Stomach (tissue), 4 donors: ENCODE measurements at regions not wholly inside any gene's neighbourhood (a gene's known extent, or its start where the extent isn't known, plus 50 kb on each side); places are given as distances from the start of the nearest gene placed in this dataset.

ENCODE experiments used
- EP300 ChIP-seq: sonication (generic); formaldehyde crosslinking; IDR thresholded peaks from one replicate; pipeline ENCODE4 v1.6.1; 2017; ENCODE audit warnings: antibody characterized with exemption
- POLR2A ChIP-seq, 4 donors: fragments of 450-650 bp; IDR thresholded peaks; one replicate each; pipeline ENCODE4 v1.6.1; 2016; ENCODE audit warnings: antibody characterized with exemption in 4 of 4, control low read depth in 2 of 4, mild to moderate bottlenecking in 1 of 4, moderate library complexity in 1 of 4
- POLR2AphosphoS5 ChIP-seq, 3 donors: sonication (generic); formaldehyde crosslinking; IDR thresholded peaks; one replicate each; pipeline ENCODE4 v1.6.1; 2016; ENCODE audit warnings: antibody characterized with exemption in 3 of 3
- TF ChIP-seq, protein P1 (sequence below), 7 experiments: fragments of 450-650 bp in 4 of 7; fragments of 200-600 bp in 3 of 7; sonication (generic) in 3 of 7; IDR thresholded peaks; one replicate each; pipeline ENCODE4 v1.5.1; 2016 to 2019; ENCODE audit warnings: antibody characterized with exemption in 7 of 7, control low read depth in 2 of 7, mild to moderate bottlenecking in 1 of 7

DNA sequence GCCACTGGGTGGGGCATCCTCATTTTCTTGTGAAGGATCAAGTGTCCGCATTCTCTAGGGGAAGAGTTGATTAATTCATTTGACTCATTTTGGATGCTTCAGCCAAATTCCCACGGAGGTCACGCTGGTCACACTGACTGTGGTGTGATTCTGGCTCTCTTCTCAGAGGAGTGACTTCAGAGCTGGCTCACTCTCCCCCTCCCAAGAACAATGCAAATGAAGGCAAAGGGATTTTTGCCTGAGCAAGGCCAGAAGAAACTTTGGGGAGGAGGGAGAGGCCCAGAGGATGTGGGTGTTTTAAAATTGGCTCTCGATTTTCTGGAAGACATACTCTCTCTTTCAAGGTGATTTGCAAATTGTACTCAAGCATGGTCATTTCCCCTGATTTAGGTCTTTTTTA is 51.1 kb upstream of the LMO2 start:
- TF ChIP-seq, protein P1, sequence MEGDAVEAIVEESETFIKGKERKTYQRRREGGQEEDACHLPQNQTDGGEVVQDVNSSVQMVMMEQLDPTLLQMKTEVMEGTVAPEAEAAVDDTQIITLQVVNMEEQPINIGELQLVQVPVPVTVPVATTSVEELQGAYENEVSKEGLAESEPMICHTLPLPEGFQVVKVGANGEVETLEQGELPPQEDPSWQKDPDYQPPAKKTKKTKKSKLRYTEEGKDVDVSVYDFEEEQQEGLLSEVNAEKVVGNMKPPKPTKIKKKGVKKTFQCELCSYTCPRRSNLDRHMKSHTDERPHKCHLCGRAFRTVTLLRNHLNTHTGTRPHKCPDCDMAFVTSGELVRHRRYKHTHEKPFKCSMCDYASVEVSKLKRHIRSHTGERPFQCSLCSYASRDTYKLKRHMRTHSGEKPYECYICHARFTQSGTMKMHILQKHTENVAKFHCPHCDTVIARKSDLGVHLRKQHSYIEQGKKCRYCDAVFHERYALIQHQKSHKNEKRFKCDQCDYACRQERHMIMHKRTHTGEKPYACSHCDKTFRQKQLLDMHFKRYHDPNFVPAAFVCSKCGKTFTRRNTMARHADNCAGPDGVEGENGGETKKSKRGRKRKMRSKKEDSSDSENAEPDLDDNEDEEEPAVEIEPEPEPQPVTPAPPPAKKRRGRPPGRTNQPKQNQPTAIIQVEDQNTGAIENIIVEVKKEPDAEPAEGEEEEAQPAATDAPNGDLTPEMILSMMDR (IDR thresholded peaks at IDR 0.05): no peak
- TF ChIP-seq POLR2AphosphoS5 (IDR thresholded peaks at IDR 0.05) (no peak), POLR2A (IDR thresholded peaks at IDR 0.05) (no peak), EP300 (no peak)
